NT2/D1 (cell line): ENCODE measurements at regions not wholly inside any gene's neighbourhood (a gene's known extent, or its start where the extent isn't known, plus 50 kb on each side); places are given as distances from the start of the nearest gene placed in this dataset.

Experiments
- SUZ12 ChIP-seq: IDR thresholded peaks from 2 replicates; pipeline ENCODE4 v1.6.1; 2011; ENCODE audit not compliant: insufficient read length, insufficient read depth; ENCODE audit errors: extremely low read depth
- YY1 ChIP-seq: IDR thresholded peaks from 2 replicates; pipeline ENCODE4 v1.6.1; 2011; ENCODE audit not compliant: insufficient read length, insufficient read depth
- ZNF274 ChIP-seq: IDR thresholded peaks from 2 replicates; pipeline ENCODE4 v1.6.1; 2011; ENCODE audit warnings: mild to moderate bottlenecking, low read depth, low read length

- TF ChIP-seq ZNF274 (no peak), SUZ12 (no peak), YY1 (no peak)
Measured at GRCh38 chr5:39919876-39920275, 495.1 kb upstream of the DAB2 start.
